ENCODE measurements at regions not wholly inside any gene's neighbourhood (a gene's known extent, or its start where the extent isn't known, plus 50 kb on each side); places are given as distances from the start of the nearest gene placed in this dataset.

- no peak for DNase-seq (ENCODE audit: low read depth in 2 of 2)
Observed at GRCh38 chr4:67122029-67122428, 423.3 kb downstream of the CENPC start.

GRCh38 chr4:67120369-67120768, 424.9 kb downstream of the CENPC start:
- DNase-seq (ENCODE audit: low read depth in 2 of 2): no peak

- no peak for DNase-seq (ENCODE audit: low read depth in 2 of 2)
Observed at GRCh38 chr4:67109276-67109675, 436.0 kb downstream of the CENPC start.

GRCh38 chr4:67106861-67107460, 438.3 kb downstream of the CENPC start:
- DNase-seq (ENCODE audit: low read depth in 2 of 2): no peak

GRCh38 chr4:67104145-67104544, 441.2 kb downstream of the CENPC start:
- DNase-seq (ENCODE audit: low read depth in 2 of 2): no peak

GRCh38 chr4:67103001-67103747, 442.1 kb downstream of the CENPC start:
- no peak for DNase-seq (ENCODE audit: low read depth in 2 of 2)

GRCh38 chr4:67101612-67102011, 443.7 kb downstream of the CENPC start:
- DNase-seq (ENCODE audit: low read depth in 2 of 2): no peak

- no peak for DNase-seq (ENCODE audit: low read depth in 2 of 2)
Observed at GRCh38 chr4:67092351-67092750, 453.0 kb downstream of the CENPC start.

- no peak for DNase-seq (ENCODE audit: low read depth in 2 of 2)
Observed at GRCh38 chr4:67091673-67092072, 453.6 kb downstream of the CENPC start.

GRCh38 chr4:67087897-67088296, 457.4 kb downstream of the CENPC start:
- DNase-seq (ENCODE audit: low read depth in 2 of 2): no peak

GRCh38 chr4:67084783-67085182, 460.5 kb downstream of the CENPC start:
- DNase-seq (ENCODE audit: low read depth in 2 of 2): no peak

- no peak for DNase-seq (ENCODE audit: low read depth in 2 of 2)
Observed at GRCh38 chr4:67083496-67083895, 461.8 kb downstream of the CENPC start.

GRCh38 chr4:67082746-67083145, 462.6 kb downstream of the CENPC start:
- no peak for DNase-seq (ENCODE audit: low read depth in 2 of 2)

- DNase-seq (ENCODE audit: low read depth in 2 of 2): no peak
Observed at GRCh38 chr4:67080046-67080557, 465.2 kb downstream of the CENPC start.

- no peak for DNase-seq (ENCODE audit: low read depth in 2 of 2)
Observed at GRCh38 chr4:67071641-67072040, 473.7 kb downstream of the CENPC start.

- DNase-seq (ENCODE audit: low read depth in 2 of 2): no peak
Observed at GRCh38 chr4:67055319-67055718, 490.0 kb downstream of the CENPC start.

- DNase-seq (ENCODE audit: low read depth in 2 of 2): no peak
Observed at GRCh38 chr4:67054896-67055295, 490.4 kb downstream of the CENPC start.

GRCh38 chr4:67052814-67053675, 492.3 kb downstream of the CENPC start:
- no peak for DNase-seq (ENCODE audit: low read depth in 2 of 2)

GRCh38 chr4:67051000-67051789, 494.1 kb downstream of the CENPC start:
- DNase-seq (ENCODE audit: low read depth in 2 of 2): no peak

- DNase-seq (ENCODE audit: low read depth in 2 of 2): no peak
Observed at GRCh38 chr4:67049446-67049845, 495.9 kb downstream of the CENPC start.

GRCh38 chr4:67048530-67048929, 496.8 kb downstream of the CENPC start:
- no peak for DNase-seq (ENCODE audit: low read depth in 2 of 2)

- DNase-seq (ENCODE audit: low read depth in 2 of 2): no peak
Observed at GRCh38 chr4:67040315-67040714, 505.0 kb downstream of the CENPC start.
